ENCODE measurements at regions not wholly inside any gene's neighbourhood (a gene's known extent, or its start where the extent isn't known, plus 50 kb on each side); places are given as distances from the start of the nearest gene placed in this dataset.

GRCh38 chr17:34728771-34729310 lies 149.5 kb downstream of the TMEM132E start:
- no peaks in the 10 kb centered on the region for H3K36me3 Mint-ChIP-seq
- no peaks in the 10 kb centered on the region for H3K4me1 Mint-ChIP-seq
- H3K9me3 Mint-ChIP-seq: peaks cover 4% of the 10 kb centered on the region
- no peak overlapping the region for H3K4me3 Mint-ChIP-seq
- peaks cover 46% of the 10 kb centered on the region for H3K27me3 Mint-ChIP-seq (ENCODE audit: low read depth)
- H3K27ac Mint-ChIP-seq: no peak overlapping the region
- no peak for TF ChIP-seq CTCF (IDR thresholded peaks at IDR 0.05; ENCODE audit: unreplicated experiment)
- DNase-seq (ENCODE audit: low spot score in 2 of 2, unreplicated experiment in 2 of 2): no peak

- no peak overlapping the region for H3K4me3 Mint-ChIP-seq
- no peak overlapping the region for H3K27ac Mint-ChIP-seq
- DNase-seq (ENCODE audit: low spot score in 2 of 2, unreplicated experiment in 2 of 2): no peak
- H3K27me3 Mint-ChIP-seq (ENCODE audit: low read depth): peaks cover 54% of the 10 kb centered on the region
- no peak for TF ChIP-seq CTCF (IDR thresholded peaks at IDR 0.05; ENCODE audit: unreplicated experiment)
- no peaks in the 10 kb centered on the region for H3K36me3 Mint-ChIP-seq
- peaks cover 4% of the 10 kb centered on the region for H3K9me3 Mint-ChIP-seq
- no peaks in the 10 kb centered on the region for H3K4me1 Mint-ChIP-seq
These were observed 148.2 kb downstream of the TMEM132E start for GRCh38 chr17:34727601-34728000.

GRCh38 chr17:34726536-34727384 lies 147.4 kb downstream of the TMEM132E start:
- no peak overlapping the region for H3K27ac Mint-ChIP-seq
- no peak overlapping the region for H3K4me3 Mint-ChIP-seq
- no peaks in the 10 kb centered on the region for H3K4me1 Mint-ChIP-seq
- H3K27me3 Mint-ChIP-seq (ENCODE audit: low read depth): peaks cover 59% of the 10 kb centered on the region
- no peak for TF ChIP-seq CTCF (IDR thresholded peaks at IDR 0.05; ENCODE audit: unreplicated experiment)
- no peak for DNase-seq (ENCODE audit: low spot score in 2 of 2, unreplicated experiment in 2 of 2)
- peaks cover 4% of the 10 kb centered on the region for H3K9me3 Mint-ChIP-seq
- no peaks in the 10 kb centered on the region for H3K36me3 Mint-ChIP-seq

GRCh38 chr17:34725725-34726124 lies 146.3 kb downstream of the TMEM132E start:
- Mint-ChIP-seq H3K4me1 (no peaks in the 10 kb centered on the region), H3K27ac (no peak overlapping the region), H3K9me3 (no peaks in the 10 kb centered on the region), H3K36me3 (no peaks in the 10 kb centered on the region), H3K4me3 (no peak overlapping the region), H3K27me3 (ENCODE audit: low read depth) (peaks cover 59% of the 10 kb centered on the region)
- TF ChIP-seq CTCF (IDR thresholded peaks at IDR 0.05; ENCODE audit: unreplicated experiment): no peak
- no peak for DNase-seq (ENCODE audit: low spot score in 2 of 2, unreplicated experiment in 2 of 2)

- Mint-ChIP-seq H3K36me3 (no peaks in the 10 kb centered on the region), H3K4me3 (no peak overlapping the region), H3K27me3 (ENCODE audit: low read depth) (peaks cover 62% of the 10 kb centered on the region), H3K9me3 (no peaks in the 10 kb centered on the region), H3K4me1 (no peaks in the 10 kb centered on the region), H3K27ac (no peak overlapping the region)
- TF ChIP-seq CTCF (IDR thresholded peaks at IDR 0.05; ENCODE audit: unreplicated experiment): no peak
- no peak for DNase-seq (ENCODE audit: low spot score in 2 of 2, unreplicated experiment in 2 of 2)
These were observed 145.6 kb downstream of the TMEM132E start for GRCh38 chr17:34725008-34725407.
